ENCODE measurements at regions not wholly inside any gene's neighbourhood (a gene's known extent, or its start where the extent isn't known, plus 50 kb on each side); places are given as distances from the start of the nearest gene placed in this dataset.

DNA sequence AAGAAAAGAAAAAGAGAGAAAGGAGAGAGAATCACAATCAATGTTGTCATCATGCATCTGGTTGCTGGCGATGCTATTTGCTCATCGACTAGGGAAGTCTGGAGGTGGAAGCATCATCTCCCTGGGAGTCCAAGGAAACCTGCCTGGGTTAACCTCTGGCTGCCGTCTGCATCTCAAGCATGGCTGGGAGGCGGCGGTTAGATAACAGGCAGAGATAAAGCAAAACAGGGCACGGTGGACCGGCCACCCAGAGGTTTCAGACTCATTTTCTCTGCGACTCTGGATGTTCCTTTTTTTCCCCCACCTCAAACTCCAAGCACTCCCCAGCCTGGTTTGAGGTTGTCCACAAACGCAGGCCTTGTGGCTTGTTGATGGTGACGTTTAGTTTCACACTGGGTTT, 161.2 kb downstream of the ENGASE start:
- no peak for DNase-seq

DNA sequence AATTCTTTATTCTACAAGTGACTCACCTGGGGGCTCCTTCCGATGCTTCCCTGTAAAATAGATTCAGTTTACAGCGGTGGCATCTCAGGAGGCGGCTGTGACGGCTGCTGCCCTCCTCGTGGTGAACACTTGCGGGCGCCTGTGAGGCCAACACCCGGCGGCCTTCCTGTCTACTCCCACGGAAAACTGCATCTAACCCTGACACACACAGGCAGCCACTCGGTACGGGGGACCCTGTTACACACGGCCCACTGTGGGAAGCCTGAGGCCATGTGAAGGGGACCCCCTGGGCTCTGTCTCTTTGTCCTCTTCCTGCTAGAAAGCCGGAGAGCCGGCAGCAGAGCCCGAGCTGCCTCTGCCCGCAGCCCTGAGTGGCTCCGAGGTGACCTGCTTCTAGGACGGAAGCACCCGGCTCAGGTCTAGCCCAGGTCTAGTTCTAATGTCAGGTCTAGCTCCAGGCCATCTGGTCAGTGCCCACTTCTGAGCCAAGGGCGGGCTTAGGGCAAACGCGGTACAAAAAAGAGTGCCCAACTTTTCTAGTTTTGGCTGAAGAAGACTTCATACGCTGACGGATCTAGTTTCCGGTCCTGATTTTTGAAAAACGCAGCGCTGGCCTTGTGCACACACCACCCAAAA, 159.4 kb downstream of the ENGASE start:
- no peak for DNase-seq

DNA sequence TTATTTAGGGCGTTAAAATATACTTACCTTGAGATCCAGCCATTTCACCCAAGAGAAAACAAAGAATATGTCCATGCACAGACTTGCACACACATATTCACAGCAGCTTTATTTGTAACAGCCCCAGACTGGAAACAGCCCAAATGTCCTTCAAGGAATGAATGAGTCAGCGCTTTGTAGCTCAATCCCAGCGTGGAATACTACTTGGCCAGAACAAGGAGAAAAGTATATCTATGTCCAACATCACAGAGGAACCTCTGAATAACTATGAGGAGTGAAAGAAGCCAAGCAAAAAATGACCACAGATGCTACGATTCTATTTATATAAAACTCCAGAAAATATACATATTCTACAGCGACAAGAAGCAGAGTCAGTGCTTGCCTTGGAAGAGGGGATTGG, 158.3 kb downstream of the ENGASE start:
- no peak for DNase-seq

DNA sequence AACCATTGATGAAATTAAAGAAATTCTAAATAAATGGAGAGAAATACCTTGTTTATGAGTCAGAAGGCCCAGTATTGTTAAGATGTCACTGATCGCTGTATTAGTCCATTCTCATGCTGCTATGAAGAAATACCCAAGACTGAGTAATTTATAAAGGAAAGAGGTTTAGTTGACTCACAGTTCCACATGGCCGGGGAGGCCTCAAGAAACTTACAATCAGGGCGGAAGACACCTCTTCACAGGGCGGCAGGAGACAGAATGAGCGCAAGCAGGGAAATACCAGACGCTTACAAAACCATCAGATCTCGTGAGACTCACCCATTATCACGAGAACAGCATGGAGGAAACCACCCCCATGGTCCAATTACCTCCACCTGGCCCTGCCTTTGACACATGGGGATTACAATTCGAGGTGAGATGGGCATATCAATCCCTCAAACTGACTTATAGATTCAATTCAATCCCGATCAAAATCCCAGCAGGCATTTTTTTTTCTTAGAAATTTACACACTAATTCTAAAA, 157.2 kb downstream of the ENGASE start:
- DNase-seq: no peak

DNA sequence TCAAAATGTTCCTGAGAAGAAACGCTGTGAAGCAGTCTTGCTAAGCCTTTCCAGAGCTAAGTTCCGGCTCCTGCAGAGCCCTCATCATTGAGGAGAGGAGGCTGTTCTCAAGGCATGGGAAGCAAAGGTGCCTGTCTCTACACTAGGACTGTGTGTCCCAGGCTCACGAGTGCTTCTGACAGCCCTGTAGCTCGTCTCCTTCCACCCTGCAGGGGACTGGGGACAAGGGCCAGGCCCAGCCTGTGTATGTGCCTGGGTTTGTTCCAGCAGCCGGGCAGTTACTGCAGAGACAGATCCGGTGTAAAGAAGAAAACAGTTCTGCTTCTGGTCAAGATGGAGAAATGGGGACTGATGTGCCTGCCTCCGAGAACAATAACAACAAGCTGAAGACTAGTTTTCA, 156.0 kb downstream of the ENGASE start:
- no peak for DNase-seq

DNA sequence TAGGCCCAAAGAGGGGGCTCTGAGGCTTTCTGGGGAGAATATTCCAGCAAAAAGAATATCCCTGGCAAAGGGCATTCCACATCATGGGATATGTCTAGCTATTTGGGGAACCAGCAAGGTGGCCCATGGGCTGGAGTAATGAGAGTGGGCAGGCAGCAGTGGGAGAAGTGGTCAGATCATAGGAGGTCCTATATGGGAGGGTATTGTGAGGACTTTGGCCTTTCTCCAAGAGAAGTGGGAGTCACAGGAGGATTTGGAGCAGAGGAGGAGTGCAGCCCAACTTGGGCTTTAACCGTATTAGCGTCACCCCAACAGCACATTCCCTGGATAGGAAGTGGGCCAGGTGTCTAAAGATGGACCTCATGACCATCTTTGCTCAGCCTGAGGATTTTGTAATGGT, 151.4 kb downstream of the ENGASE start:
- DNase-seq: no peak

DNA sequence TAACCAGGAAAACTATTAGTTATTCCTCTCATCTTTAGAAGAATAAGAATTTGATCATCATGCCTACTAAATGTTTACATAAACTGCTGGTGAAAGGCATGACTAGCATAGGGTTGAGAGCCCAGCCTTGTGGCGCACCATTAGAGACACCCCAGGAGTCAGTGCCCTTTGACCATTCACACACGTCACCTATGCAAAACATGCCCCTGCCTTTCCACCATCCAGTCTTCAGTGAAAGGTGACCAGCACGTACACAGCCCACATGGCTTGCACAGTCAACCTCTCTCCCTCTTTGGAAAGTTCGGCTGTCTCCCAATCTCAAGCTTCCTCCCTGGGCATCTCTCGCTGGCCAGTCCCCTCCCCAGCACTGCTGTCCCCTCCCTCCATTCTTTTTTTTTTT, 150.3 kb downstream of the ENGASE start:
- no peak for DNase-seq

DNA sequence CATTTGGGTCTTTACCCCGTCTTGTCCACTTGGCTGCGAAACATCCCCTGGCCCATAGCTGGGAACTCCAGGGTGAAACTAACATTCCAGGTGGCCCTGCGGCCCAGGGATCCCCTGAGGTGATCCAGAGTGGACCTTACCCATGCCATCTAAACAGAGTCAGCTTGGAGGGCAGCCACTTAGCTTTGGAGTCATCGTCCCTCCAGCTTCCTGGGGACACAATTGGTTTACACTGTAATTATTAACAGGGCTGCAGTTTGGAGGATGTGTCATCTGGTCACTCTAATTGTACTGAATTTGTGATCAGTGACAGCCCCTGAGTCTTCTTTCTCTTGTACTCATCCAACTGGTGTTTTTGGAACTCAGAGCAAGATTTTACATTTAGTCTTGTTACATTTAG, 149.9 kb downstream of the ENGASE start:
- DNase-seq: no peak

DNA sequence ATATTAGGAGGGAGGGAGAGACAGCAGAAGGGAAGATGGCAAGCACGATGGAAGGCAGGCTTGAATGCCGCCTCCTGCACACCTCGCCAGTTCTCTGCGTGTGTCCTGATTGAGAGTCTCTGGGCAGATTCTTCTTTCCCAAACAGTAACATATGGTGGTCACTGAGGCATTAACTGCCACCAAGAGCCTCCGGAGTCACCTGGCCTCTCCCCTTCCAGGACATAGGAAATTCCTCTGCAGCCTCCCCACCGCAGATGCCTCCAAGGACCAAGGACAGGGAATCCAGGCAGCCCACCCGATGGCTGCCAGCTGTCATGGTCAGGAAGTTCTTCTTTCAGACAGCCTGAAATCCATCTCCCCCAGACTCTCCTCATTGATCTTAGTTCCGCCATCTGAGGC, 149.3 kb downstream of the ENGASE start:
- DNase-seq: no peak

DNA sequence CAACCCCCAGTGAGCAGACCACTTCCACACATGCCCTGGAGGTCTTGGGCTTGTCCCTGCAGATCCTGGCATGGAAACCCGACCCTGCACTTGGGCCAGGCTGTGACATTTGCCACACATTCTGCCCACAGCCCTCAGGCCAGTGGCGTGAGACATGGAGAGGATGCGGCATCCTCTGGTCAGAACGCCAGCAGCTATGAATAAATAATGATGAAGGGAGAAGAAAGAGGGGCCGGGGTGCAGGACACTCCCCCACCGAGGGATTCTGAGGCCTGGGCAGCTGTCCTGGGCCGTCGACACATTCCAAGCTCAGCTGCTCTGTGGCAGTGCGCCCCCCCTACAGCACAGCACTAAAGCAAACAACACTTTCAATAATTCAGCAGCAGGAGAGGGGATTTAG, 148.8 kb downstream of the ENGASE start:
- no peak for DNase-seq

DNA sequence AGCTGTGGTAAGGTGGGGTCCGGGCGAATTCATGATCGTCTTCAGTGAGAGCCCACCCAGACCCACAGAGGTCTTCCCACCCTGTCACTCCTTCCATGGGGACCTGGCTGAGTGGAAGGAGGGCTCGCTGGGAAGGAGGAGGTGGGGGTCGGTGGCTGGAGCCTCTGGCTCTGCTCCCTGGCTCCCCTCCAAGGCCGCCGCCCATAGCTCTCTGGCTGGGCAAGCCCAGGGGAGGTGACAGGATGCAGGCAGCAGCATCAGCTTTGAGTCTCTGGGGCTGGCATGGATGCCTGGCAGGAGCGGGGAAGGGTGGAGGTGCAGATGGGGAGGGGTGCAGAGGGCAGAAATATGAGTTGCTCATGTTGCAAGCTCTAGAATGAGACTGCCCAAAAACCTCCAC, 147.0 kb downstream of the ENGASE start:
- no peak for DNase-seq

DNA sequence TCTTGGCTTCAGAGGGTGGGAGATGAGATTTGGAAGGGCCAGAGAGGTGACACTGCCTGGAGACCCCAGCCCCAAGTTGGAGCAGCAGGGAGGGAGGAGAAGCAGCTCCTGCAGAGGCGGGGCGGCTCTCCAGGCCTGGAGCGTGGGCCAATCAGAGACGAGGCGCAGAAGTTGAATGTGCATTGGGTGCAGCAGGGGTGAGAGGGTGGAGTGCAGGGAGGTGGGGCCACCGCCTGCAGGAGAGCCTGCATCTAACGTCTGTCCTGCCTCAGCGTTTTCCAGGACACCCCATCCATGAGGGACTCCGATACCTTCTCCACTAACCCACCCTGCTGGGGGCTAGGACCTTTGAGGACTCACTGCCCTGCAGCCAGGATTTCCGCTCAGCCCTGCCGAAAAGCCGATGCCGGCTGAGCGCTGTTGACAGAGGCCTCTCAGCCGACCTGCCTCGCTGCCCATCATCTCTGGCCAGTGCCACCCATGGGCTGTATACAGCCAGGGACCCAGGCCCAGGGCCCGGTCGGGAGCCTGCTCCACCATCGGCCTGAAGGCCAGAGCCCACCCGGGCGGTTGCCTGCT, 146.2 kb downstream of the ENGASE start:
- no peak for DNase-seq

DNA sequence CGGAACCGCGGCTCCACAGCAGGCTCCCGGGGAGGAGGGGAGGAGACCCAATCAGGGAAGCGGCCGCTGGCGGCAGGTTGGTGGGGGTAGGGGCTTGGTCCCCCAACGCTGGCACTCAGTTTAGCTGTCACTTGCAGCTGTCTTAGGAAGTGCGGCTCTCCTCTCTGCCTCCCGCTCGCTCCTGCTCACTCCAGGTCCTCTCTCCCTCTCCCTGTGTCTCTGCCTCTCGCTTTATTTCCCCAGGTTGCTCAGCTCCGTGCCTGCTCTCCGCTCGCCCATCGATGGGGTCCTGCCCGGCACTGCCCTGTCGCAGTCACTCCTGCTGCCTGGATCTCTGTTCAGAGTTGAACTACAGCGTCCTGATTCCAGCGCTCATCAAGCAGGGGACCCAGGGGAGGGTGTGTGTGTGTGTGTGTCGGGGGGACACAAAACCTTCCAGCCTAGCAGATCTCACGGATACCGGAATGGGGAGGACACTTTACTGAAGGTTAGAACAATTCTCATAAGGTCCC, 145.6 kb downstream of the ENGASE start:
- no peak for DNase-seq

DNA sequence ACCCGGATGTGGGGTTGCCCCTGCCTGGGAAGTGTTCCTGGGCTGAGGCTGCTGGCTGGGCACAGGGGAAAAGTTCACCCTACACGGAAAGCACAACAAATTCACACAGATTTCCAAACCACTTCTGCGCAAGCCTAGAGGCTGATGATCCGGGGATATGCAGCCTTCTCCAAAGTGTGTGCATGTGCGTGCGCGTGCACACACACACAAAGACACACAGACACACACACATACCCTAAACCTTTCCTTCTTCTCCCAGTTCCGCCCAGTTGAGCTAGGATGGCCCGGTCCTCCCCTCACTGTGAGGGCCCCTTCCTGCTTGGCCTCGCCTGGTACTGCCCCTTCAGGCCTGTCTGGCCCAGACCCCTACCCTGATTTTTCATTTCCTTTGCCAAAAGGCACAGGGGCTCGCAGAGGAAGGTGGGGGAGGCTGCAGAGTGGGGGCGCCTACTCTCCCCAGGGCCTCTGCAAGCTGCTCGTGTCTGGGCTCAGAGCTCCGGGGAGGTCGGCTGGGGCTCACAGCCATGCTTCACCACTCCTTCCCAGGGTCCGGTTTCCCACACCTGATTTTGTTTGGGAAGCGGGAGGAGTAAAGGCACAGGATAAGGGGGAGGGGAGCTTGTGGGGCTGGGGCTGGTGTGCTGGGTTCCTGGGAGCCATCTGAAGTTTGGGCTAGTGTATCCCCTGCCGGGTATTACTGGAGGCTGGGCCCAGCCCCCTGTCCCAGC, 144.7 kb downstream of the ENGASE start:
- DNase-seq: no peak

DNA sequence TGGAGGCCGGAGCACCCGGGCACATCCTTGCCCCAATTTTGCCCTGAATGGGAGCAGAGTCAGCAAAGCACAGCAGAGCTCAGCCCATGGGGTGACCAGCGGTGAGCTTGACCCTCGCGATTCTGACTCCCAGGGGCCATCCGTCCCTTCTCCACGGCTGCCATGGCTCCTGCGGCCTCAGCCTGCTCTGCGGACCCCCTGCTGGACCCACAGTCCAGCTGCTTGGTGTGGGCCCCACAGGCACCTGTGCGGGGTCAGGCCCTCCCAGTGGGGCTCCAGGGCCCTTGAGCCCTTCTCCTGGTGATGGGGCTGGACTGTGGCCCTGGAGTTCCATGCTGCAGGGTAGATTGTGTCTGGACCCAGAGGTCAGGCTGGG, 144.2 kb downstream of the ENGASE start:
- DNase-seq: no peak

DNA sequence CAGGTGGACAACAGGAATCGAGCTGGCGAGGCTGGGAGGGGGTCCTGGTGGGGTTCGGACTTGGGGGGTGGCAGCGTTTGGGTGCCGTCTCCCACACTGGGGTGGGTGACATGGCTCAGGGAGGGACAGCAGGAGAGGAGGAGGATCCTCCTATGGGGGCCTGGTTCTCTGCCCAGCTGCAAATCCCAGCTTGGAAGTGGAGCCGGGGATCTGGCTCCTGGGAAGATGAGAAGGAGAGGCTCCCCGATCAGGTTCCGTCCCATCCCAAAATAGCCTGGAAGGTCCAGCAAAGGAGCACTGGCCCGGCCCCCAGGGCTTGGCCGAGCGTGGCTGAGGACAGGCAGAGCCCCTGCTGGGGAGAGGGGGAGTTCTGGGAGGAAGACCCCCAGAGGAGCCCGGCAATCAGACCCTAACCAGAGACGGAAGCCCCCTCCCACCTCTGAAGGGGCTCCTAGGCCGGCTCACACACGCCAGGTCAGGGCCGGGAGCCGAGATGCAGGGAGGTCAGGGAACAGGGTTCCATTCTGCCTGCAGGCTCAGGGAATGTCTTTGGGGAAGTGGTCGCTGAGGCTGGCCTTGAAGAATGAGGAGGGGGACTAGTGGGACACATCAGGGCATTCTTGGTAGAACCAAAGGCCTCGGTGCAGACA, 143.7 kb downstream of the ENGASE start:
- DNase-seq: no peak

DNA sequence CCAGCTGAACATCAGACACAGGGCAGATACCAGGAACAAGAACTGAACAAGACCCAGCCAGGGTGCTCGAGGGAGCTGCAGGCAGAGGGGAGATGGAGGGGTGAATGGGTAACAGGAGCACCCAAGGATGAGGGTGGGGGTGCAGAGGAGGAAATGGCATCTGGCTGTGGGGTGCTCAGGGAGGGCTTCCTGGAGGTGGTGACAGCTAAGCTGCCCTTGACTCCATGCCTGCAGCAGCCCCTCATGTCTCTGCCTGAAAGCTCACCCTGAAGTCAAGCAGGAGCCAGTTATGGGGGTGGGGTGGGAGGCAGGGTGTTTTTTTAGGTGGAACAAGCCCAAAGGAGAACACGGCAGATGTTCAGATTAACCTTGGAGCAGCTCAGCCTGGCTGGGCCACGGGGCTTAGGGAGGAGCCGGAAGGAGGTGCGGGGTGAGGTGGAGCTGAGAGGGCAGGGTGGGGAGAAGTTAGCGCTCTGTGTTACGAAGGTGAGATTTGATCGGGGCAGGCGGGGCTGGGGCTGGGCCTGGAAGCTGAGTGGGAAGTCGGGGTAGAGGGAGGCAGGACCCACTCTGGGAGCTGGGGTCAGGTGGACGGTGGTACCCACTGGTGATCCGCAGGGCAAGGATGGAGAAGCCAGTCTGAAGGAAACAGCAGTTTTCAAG, 143.0 kb downstream of the ENGASE start:
- DNase-seq: no peak

DNA sequence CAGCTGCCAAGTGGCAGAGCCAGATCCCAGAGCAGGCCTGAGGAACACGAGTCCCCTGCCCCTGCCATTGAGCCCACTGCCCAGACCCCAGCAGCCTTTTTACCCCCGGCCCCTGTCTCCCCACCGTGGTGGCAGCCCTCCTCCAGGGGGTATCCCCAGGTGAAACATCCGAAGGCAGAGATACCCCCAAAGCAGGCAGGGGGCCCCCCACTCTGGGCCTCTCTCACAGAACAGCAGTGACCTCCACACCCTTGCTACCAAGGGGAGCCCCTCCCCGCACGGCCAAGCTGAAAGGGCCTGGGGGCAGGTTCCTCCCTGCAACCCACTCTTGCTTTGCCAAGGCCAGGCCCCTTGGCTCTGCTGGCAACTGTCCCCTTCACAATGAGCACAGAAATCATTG, 142.2 kb downstream of the ENGASE start:
- no peak for DNase-seq

DNA sequence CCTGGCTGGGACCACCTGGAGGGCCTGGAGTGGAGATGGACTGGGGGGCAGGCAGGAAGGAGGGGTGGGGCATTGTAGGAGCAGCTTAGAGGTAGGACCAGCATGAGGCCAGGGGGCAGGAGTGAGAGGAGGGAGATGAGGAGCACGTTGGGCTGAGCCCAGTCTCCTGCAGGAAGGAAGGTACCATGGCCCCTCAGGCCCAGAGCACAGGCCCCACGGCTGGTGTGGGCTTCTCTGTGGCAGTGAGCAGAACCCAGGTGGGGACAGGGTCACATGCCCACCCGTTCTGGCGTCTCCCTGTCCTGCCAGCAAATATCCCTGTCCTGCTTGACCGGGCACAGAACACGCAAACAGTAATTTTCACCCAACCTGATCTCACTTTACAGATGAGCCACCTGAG, 141.8 kb downstream of the ENGASE start:
- no peak for DNase-seq

DNA sequence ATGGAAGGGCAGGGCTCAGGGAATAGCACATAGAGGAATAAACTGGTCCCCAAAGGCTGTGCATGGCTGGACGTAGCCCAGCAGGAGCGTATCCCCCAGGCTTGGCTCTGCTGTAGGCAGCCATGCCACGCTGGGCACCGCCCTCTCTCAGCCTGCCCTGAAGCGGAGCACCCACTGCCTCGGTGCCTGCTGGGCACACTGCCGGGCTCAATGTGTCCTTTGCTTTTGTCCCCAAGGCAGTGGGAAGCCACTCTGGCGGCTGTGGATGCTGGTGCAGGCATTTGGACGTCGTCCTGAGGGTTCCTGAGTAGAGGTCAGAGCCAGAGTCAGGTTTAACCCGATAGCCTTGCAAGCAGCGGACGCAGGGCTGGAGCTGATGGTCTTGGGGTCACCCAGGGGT, 141.0 kb downstream of the ENGASE start:
- no peak for DNase-seq

DNA sequence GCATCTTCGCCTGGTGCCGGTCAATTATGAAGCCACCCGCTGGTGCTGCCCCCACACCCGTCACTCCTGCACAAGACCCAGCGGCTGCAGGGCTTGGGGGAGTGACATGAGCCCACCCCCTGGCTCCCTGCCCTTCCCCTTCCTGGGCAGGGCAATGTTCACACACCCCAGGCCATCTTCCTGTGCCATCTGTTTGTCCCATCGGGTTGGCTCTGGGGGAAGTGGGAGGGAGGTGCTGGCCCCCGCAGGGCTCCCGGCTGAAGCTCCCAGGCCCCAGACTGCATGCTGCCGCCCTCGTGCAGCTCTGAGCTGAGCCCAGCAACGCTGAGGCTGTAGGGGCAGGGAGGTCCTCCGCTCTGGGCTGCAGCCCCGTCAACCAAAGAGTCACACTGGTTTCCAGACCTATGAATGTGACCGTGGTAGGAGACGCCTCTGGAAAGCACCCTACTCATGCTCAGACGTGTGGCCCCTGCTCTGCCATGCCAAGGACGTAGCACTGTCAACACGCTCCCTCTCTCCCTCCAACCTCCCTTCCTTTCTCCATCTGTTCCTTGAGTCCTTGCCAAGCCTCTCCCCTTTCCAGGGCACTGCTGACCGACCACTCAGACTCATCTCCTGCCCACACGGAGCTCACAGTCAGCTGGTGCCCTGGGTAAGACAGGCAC, 140.4 kb downstream of the ENGASE start:
- DNase-seq: no peak

DNA sequence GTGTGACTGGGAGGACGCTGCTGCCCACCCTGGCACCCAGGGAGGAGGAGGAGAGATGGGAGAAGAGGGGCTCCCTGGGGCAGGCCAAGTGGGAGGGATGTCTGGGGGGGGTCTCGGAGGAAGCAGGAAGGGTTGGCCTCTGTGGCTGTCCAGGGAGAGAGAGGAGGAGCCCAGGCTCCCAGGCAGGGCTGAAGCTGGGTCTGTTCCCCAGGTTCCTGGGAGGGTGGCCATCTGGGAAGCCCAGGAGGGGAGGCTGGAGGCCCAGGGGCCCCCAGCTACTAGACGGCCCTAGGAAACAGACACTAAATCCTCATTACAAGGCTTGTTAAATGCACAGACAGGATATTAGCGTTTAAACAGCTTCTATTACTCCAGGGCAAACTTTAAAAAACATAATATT, 139.8 kb downstream of the ENGASE start:
- DNase-seq: no peak

DNA sequence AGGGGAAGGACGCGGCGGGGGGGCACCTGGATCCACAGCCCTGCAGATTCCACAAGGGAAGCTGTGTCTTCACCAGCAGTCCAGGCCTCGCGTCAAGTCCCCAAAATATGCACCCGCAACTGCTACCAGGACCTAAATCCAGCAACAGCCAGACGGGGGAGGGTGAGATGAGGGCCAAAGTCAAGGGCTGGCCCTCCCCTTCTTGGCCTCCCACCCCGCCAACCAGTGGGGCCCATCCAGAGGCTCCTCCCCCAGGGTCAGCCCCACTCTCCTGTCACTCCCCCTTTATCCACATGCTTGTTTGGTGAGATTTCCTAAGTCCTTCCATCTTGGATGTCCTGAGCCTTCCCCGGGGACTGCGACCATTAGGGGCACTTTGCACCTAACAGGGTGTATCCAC, 138.7 kb downstream of the ENGASE start:
- no peak for DNase-seq
